Cardiac muscle cell (in vitro differentiated cells and primary cell): ENCODE measurements at regions not wholly inside any gene's neighbourhood (a gene's known extent, or its start where the extent isn't known, plus 50 kb on each side); places are given as distances from the start of the nearest gene placed in this dataset.

Source experiments
- DNase-seq, 2 donors: peaks; one replicate each; pipeline versions ENCODE4 v3.0.0 to v3.0.0-alpha.2; 2010 to 2017; ENCODE audit warnings: low read depth in 1 of 2, low spot score in 1 of 2
- H3K27ac ChIP-seq: fragments of 200-600 bp; sonication (generic); 2 replicates; pipeline ENCODE4 v1.5.1; 2016
- H3K27me3 ChIP-seq: fragments of 200-600 bp; sonication (generic); 2 replicates; pipeline ENCODE4 v1.6.0; 2016; ENCODE audit warnings: control low read depth
- H3K36me3 ChIP-seq: fragments of 200-600 bp; sonication (generic); 2 replicates; pipeline ENCODE4 v1.5.1; 2016; ENCODE audit warnings: control low read depth
- H3K4me1 ChIP-seq: fragments of 200-600 bp; sonication (generic); 2 replicates; pipeline ENCODE4 v1.8.1; 2017; ENCODE audit warnings: low read depth, mild to moderate bottlenecking, mixed run types
- H3K4me3 ChIP-seq: fragments of 200-600 bp; sonication (generic); 2 replicates; pipeline ENCODE4 v1.5.1; 2016; ENCODE audit warnings: mild to moderate bottlenecking
- H3K9me3 ChIP-seq: fragments of 200-600 bp; sonication (generic); 2 replicates; pipeline ENCODE4 v1.5.1; 2017; ENCODE audit warnings: low read depth, mild to moderate bottlenecking, control low read depth
- CTCF ChIP-seq: IDR thresholded peaks from 2 replicates; pipeline ENCODE4 v1.5.1; 2012; ENCODE audit warnings: low read depth, mild to moderate bottlenecking, low read length

DNA sequence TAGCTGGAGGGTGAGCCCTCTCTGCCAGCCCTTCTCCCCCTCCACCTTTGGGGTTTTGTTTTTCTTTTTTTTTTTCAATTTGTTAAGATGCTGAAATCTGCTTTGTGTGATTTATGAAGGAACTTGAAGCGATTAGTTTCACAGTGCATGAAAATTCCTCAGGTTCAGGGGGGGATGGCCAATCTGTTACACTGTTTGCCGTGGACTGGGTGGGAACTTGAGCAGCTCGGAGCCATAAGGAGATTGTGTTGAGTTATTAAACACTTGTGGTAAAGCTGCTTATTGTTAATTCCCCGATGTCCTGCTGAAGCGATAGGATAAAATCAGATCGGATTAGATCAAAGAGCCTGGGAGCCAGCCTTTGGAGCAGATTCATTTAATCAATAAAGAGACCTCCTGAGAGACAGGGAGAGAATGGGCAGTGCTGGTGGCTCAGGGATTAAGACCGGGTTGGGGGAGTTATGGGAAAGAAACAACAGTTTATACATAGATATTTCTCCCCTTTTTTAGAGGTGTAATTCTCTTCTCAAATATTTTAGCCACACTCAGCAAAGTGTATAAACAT lies 105.8 kb upstream of the SPATA31D4 start:
- H3K36me3 ChIP-seq, result no peaks in the 10 kb centered on the region
- H3K4me1 ChIP-seq, result peaks cover 7% of the 10 kb centered on the region
- DNase-seq, result no peak
- no peak overlapping the region for H3K4me3 ChIP-seq
- no peak overlapping the region for H3K27ac ChIP-seq
- H3K27me3 ChIP-seq, result peaks cover 29% of the 10 kb centered on the region
- no peaks in the 10 kb centered on the region for H3K9me3 ChIP-seq
- TF ChIP-seq CTCF, result no peak

DNA sequence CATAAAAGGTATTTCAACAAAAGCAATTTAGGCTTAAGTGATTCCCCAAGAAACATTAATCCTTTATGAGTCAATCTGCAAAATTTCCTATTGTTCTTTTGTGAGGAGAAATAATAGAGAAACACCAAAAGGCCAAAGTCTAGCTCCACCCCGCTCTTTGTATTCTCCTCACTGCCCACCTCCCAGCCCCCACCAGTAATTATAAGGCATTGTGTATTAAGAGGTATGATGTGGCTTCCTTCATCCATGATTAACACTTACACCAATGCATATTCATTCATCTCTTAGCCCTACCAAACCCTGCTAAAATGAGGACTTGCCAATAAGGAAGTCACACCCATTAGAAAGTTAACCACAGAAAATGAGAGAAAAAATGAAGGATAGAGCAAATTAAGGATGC lies 105.3 kb upstream of the SPATA31D4 start:
- no peak for DNase-seq
- H3K4me3 ChIP-seq, result no peak overlapping the region
- H3K27ac ChIP-seq, result no peak overlapping the region
- TF ChIP-seq CTCF, result no peak
- peaks cover 7% of the 10 kb centered on the region for H3K4me1 ChIP-seq
- H3K9me3 ChIP-seq, result no peaks in the 10 kb centered on the region
- H3K27me3 ChIP-seq, result peaks cover 35% of the 10 kb centered on the region
- H3K36me3 ChIP-seq, result no peaks in the 10 kb centered on the region

DNA sequence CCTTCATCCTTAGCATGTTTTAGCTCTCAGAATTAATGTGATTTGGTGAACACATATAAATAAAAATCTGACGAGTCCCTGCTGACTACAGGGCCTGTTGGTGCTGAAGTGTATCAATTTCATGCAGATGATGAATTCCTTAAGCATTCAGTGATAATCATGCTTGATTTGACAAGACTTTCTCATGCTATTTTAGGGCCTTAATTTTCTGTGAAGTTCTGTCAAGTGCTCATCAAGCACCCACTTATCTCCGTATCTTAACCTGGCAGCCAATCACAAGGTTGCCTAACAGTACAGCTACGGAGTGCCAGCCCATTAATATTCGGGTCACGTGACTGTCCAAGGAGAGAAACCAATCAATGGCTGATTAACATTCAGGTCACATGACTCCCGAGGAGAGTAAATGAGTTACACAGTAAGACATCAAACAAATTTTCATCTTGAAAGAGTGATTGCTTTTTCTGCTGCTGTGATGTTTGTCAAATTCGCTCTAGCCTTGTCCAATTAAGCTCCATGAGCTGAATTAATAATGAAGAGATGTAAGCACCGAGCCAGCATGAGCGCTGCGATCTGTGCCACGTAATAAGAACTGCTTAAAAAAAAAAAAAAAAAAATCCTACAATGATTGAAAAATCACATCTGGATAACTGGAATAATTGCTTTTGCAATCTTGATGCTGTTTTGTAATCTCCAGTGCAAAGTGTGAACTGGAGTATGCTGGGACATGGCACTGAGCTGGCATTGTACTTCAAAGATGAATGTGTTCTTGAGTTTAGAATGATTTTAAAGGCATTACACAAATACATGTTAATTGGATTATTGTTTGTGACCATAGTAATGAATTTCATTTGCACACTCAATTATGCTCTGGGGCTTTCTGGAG lies 104.3 kb upstream of the SPATA31D4 start:
- Histone ChIP-seq H3K27ac (no peak overlapping the region), H3K36me3 (no peaks in the 10 kb centered on the region), H3K27me3 (peaks cover 45% of the 10 kb centered on the region), H3K4me3 (no peak overlapping the region), H3K9me3 (no peaks in the 10 kb centered on the region), H3K4me1 (peaks cover 7% of the 10 kb centered on the region)
- no peak for DNase-seq
- TF ChIP-seq CTCF, result no peak

DNA sequence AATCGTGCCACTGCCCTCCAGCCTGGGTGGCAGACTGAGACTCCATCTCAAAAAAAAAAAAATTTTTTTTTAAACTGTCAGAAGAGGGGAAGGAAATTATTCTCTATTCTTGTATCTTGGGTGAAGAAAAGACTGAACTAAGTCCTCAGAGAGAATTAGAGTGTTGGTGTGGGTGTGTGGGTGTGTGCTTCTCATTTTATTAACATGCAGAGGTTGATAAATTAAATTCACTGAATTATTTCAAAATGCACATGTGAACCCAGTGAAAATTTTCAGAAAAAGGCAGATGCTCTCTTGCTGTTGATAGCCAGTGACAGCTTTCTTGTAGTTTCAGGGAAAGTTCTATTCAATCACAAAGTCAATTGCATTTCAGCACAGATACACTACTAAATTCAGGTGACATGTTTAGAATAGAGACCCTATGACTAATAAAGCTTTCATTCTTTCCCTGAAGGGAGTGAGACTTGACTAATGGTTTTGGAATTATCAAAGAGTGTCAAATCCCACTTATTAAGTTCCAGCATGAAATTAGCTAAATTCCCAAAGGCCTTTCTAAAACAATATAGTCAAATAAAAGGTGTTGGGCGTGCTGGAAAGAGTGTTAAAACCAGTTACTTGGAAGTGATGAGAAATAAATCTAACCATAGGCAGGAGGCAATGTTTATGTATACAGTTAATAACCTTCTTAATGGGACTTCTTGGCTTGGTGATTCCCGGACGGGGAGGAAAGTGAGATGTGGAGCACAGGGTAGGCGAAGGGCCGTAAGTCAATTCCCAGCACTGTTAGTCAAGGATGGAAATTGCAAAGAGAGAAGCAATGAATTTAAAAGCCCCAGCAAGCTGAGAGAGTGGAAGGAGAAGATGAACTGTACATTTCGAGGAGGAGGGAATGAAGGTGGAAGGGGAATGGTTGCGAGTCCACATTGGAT lies 103.2 kb upstream of the SPATA31D4 start:
- Histone ChIP-seq H3K27me3 (peaks cover 48% of the 10 kb centered on the region), H3K27ac (no peak overlapping the region), H3K9me3 (no peaks in the 10 kb centered on the region), H3K4me1 (peaks cover 7% of the 10 kb centered on the region), H3K36me3 (no peaks in the 10 kb centered on the region), H3K4me3 (no peak overlapping the region)
- no peak for TF ChIP-seq CTCF
- DNase-seq, result no peak

- no peaks in the 10 kb centered on the region for H3K9me3 ChIP-seq
- TF ChIP-seq CTCF, result no peak
- H3K4me1 ChIP-seq, result peaks cover 7% of the 10 kb centered on the region
- H3K36me3 ChIP-seq, result no peaks in the 10 kb centered on the region
- H3K4me3 ChIP-seq, result no peak overlapping the region
- DNase-seq, result no peak
- H3K27ac ChIP-seq, result no peak overlapping the region
- H3K27me3 ChIP-seq, result peaks cover 53% of the 10 kb centered on the region
Measured at GRCh38 chr9:81825846-81826516, 102.2 kb upstream of the SPATA31D4 start.
